Activated CD8-positive, alpha-beta memory T cell treated with anti-CD3 and anti-CD28 coated beads, Interleukin-2, amount 50 U/mL, for 24 hours (primary cell): ENCODE measurements at regions not wholly inside any gene's neighbourhood (a gene's known extent, or its start where the extent isn't known, plus 50 kb on each side); places are given as distances from the start of the nearest gene placed in this dataset.
"Not testable (repeated sequence)": the region's sequence is repeated elsewhere in the genome, so short reads cannot be mapped to it uniquely, and the experiment has no call there.

ENCODE experiments used
- DNase-seq: peaks from one replicate; pipeline ENCODE4 v3.0.0-alpha.2; 2020; ENCODE audit errors: extremely low read depth

- no peak for DNase-seq
These were observed 70.6 kb downstream of the RSL24D1 start for GRCh38 chr15:55126111-55126510.

DNA sequence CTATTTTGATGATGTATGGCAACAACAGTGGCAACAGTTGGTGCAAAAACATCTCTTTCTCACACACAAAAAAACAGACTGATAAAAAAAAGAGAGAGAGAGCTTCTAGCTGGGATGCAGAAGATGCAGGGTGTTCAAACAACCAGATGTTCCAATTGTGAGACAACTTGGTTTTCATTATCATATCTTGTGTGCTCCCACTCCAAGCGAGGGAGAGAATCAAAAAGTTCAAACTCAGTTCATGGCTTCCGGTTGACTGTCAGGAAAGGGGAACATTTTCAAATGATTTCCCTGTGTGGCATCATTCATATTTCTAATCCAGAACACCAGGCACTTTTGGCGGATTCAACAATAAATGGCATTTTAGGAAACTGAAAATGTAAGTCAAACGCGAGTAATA, 72.1 kb downstream of the RSL24D1 start:
- DNase-seq, result no peak

GRCh38 chr15:55118344-55118870, 78.3 kb downstream of the RSL24D1 start:
- no peak for DNase-seq

DNA sequence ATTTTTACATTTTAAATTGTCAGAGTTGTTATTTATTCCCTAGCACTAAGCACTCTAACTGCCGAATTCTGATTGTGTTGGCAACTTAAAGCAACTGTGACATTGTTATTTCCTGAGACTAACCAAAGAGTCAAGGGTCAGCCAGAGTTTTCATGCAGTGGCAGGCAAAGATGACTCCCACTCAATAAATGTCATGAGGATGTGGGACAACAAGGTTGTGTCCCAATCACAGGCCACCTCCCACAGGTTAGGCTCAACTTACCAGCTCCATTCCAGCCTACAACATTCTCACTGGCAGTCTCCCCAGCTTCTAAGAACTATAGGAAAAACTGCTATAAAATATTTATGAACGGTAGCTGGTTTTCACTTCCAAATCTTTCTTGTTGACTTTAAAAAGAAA, 80.1 kb downstream of the RSL24D1 start:
- no peak for DNase-seq

DNA sequence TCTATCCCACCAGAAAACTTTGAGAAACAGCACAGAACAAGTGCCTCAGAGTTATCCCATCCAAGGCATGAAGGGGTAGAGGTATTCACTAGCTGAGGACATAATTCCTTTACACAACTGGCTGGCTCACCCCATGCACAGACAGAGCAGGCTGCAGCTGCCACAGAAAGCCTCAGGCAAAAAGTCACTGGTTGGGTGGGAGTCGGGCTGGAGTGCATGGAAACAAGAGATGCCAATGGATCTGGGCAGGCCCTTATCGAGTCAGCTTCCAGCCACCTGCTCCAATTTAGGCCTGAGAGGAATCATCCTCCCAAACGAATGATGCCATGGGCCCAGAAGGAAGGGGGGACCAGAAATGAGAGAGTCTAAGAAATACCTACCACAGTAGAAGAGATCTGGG, 83.0 kb downstream of the RSL24D1 start:
- no peak for DNase-seq

DNA sequence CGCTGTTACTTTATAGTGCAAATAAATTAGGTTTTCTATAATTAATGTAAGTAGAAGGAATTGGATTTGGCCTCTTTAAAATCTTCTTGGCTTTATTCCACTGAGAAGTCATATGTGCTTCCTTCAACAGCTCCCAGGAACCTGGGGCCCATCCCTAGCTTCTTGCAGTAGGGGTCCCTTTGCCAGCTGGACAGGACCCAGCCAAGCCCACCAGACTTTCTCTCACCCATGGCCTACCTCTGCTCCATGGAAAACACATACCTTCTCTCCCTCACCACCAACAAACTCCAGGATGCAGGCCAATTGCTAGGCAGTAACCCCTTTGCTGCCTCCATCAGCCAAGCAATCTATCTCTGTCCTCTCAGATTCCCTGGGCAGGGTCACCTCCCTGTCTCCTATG, 84.0 kb downstream of the RSL24D1 start:
- no peak for DNase-seq

- DNase-seq, result no peak
These were observed 86.3 kb downstream of the RSL24D1 start for GRCh38 chr15:55110446-55110845.

DNA sequence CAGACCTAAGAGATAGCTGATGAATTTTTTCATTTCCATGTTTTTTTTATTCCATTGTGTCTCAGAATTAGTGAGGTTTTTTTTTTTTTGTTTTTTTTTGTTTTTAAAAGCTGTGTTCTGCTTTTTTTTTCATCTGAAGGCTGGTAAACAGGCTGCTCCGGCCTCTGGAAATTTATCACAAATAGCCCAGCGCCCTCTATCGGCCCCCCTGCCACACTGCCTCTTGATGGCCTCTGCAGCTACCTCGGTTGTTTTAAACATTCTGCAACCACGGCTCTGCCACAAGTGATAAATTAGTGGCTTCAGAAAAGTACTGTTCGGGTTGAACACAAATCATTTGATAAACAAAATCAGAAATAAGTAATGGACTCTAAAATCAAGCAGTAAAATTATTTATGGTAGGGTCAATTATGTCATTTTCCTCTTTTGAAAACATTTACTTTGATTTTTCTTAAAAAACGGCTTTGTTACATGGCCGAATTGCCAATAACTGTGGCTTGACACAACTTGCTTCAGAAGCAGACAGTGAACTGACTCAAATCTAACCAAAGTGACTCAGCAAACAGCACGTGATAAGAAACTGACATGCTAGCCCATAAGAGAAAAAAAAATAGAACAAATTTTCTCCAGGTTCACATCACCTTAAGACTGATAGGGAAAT, 87.8 kb downstream of the RSL24D1 start:
- DNase-seq, result peak; percentile 2

- no peak for DNase-seq
These were observed 88.3 kb downstream of the RSL24D1 start for GRCh38 chr15:55108448-55108847.

- no peak for DNase-seq
These were observed 90.6 kb downstream of the RSL24D1 start for GRCh38 chr15:55106155-55106554.

GRCh38 chr15:55094136-55094535, 102.6 kb downstream of the RSL24D1 start:
- no peak for DNase-seq

DNA sequence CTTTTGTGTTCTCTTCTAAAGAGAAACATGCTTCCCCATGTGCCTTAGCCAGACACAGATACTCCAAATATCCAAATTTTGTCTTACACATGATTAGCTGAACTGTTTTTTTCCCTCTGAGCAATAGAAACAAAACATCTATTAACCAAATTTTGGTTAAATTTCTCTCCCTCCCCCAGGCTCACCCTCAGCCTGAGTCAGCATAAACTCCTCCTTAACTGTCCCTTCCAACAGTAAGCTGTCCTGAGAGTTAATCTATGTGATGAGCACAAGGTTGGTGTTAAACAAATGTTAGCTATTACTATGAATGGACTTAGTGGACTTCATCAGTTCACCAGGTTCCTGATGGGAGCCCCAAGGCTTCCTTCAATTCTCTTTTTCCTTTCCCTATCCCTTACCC, 108.5 kb downstream of the RSL24D1 start:
- DNase-seq, result no peak

GRCh38 chr15:55084673-55085072, 112.1 kb downstream of the RSL24D1 start:
- DNase-seq, result no peak

GRCh38 chr15:55084216-55084615, 112.5 kb downstream of the RSL24D1 start:
- no peak for DNase-seq

- not testable (repeated sequence) for DNase-seq
These were observed 119.7 kb downstream of the RSL24D1 start for GRCh38 chr15:55077052-55077451.

DNA sequence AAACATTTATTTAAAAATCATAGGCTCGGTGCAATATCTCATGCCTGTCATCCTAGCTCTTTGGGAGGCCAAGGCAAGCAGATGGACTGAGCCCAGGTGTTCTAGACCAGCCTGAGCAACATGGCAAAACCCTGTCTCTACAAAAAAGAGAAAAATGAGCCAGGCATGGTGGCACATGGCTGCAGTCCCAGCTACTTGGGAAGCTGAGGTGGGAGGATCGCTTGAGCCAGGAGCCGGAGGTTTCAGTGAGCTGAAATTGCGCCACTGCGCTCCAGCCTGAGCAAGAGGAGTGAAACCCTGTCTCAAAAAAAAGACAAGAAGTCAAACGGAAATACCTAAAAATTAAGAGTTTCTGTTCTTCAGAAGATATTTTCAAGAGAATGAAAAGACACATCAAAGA, 122.3 kb downstream of the RSL24D1 start:
- no peak for DNase-seq

- DNase-seq, result not testable (repeated sequence)
These were observed 132.8 kb downstream of the RSL24D1 start for GRCh38 chr15:55063970-55064369.

DNA sequence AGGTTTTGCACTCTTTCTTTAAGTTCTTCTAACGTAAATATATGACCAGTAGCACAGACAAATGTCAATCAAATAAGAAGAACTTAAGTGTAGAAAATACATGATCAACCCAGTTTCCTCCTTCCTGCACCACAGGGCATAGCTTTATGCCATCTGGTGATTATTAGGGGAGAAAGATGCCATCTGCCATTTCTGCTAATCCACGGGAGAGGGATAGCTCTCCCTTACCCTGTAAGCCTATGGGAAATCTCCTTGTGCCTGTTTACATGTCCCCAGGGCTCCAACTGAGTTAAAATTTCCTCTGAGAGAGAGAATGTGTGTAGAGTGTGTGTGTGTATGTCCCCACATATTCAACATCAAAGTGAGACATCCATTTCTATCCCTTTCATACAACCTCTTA, 135.9 kb downstream of the RSL24D1 start:
- no peak for DNase-seq

GRCh38 chr15:55056500-55056899, 140.2 kb downstream of the RSL24D1 start:
- DNase-seq, result no peak

DNA sequence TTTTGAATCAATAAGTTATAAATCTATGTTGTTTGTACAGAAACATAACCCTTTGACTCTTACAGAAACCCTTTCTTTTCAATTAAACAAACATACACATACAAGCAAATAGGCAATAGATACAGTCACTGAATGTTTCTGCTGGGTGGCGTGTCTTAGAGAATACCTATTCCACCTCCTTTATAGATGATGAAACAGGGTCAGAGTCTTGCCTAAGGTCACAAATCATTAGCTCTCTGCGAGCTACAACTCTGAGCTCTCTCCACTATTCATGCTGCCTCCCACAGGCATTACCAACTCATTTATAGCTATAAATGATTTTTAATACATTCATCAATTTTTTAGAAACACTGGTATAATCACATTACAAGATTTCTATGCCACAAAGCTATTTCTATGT, 152.6 kb downstream of the RSL24D1 start:
- DNase-seq, result no peak

GRCh38 chr15:55037071-55037470, 159.7 kb downstream of the RSL24D1 start:
- DNase-seq, result no peak

- no peak for DNase-seq
These were observed 161.0 kb downstream of the RSL24D1 start for GRCh38 chr15:55035749-55036148.

GRCh38 chr15:55033574-55033973, 163.2 kb downstream of the RSL24D1 start:
- no peak for DNase-seq

DNA sequence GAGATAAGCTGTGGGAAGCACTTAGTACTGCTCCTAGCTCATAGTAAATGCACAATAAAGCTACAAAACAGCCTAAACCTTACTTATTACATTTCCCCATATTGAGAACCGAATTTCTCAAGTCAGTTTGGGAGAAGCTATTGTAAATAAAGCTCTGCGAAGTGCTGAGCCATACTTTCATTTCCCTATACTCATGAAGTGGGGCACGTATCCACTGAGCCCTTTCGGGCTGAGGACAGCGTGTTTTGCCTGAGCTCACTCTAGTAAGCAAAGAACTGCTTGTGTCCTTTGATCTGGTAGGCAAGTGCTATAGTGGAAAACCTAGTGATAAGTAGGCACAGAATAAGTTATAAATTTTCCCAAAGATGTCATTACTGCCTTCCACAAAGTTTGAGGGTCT, 165.0 kb downstream of the RSL24D1 start:
- DNase-seq, result no peak
